ENCODE measurements at regions not wholly inside any gene's neighbourhood (a gene's known extent, or its start where the extent isn't known, plus 50 kb on each side); places are given as distances from the start of the nearest gene placed in this dataset.

GRCh38 chr3:101068876-101069606 lies 75.8 kb upstream of the ABI3BP start:
- TF ChIP-seq CTCF (IDR thresholded peaks at IDR 0.05; ENCODE audit: insufficient read depth, low read depth, low read length) = no peak
- DNase-seq (ENCODE audit: low read depth) = no peak
- H3K4me3 ChIP-seq (ENCODE audit: low read depth, low read length) = no peak overlapping the region

- no peak overlapping the region for H3K4me3 ChIP-seq (ENCODE audit: low read depth, low read length)
- no peak for TF ChIP-seq CTCF (IDR thresholded peaks at IDR 0.05; ENCODE audit: insufficient read depth, low read depth, low read length)
- no peak for DNase-seq (ENCODE audit: low read depth)
These were observed 73.5 kb upstream of the ABI3BP start for GRCh38 chr3:101066711-101067129.

- DNase-seq (ENCODE audit: low read depth) = peak; percentile 70
- no peak for TF ChIP-seq CTCF (IDR thresholded peaks at IDR 0.05; ENCODE audit: insufficient read depth, low read depth, low read length)
- H3K4me3 ChIP-seq (ENCODE audit: low read depth, low read length) = no peak overlapping the region
These were observed 72.7 kb upstream of the ABI3BP start for GRCh38 chr3:101065962-101066361.

GRCh38 chr3:101063401-101063800 lies 70.2 kb upstream of the ABI3BP start:
- DNase-seq (ENCODE audit: low read depth) = no peak
- no peak for TF ChIP-seq CTCF (IDR thresholded peaks at IDR 0.05; ENCODE audit: insufficient read depth, low read depth, low read length)
- no peak overlapping the region for H3K4me3 ChIP-seq (ENCODE audit: low read depth, low read length)

- TF ChIP-seq CTCF (IDR thresholded peaks at IDR 0.05; ENCODE audit: insufficient read depth, low read depth, low read length) = no peak
- DNase-seq (ENCODE audit: low read depth) = no peak
- H3K4me3 ChIP-seq (ENCODE audit: low read depth, low read length) = no peak overlapping the region
These were observed 68.1 kb upstream of the ABI3BP start for GRCh38 chr3:101061312-101061711.

- no peak for DNase-seq (ENCODE audit: low read depth)
- no peak for TF ChIP-seq CTCF (IDR thresholded peaks at IDR 0.05; ENCODE audit: insufficient read depth, low read depth, low read length)
These were observed 57.6 kb upstream of the ABI3BP start for GRCh38 chr3:101050866-101051265.

GRCh38 chr3:101050046-101050445 lies 56.8 kb upstream of the ABI3BP start:
- no peak for DNase-seq (ENCODE audit: low read depth)
- no peak overlapping the region for H3K4me3 ChIP-seq (ENCODE audit: low read depth, low read length)
- TF ChIP-seq CTCF (IDR thresholded peaks at IDR 0.05; ENCODE audit: insufficient read depth, low read depth, low read length) = no peak

More at GRCh38 chr3:101050866-101051265, 57.6 kb upstream of the ABI3BP start:
- no peak overlapping the region for H3K4me3 ChIP-seq (ENCODE audit: low read depth, low read length)
